Caco-2 (cell line): ENCODE measurements at regions not wholly inside any gene's neighbourhood (a gene's known extent, or its start where the extent isn't known, plus 50 kb on each side); places are given as distances from the start of the nearest gene placed in this dataset.

ENCODE experiments used
- BruUV-seq: library from RNA; stranded (reverse); fragments of 400-500 nt; replicated peaks from 2 replicates; lab custom pipeline; 2021; lab: Mats Ljungman, UMichigan
- CTCF ChIA-PET: fragments of 300-600 bp; sonication (Branson Sonifier 250); formaldehyde crosslinking; loops from one replicate; lab custom pipeline; 2022; ENCODE audit warnings: antibody characterized with exemption; lab: Charles Lee
- POLR2A ChIA-PET: fragments of 300-600 bp; sonication (Branson Sonifier 250); formaldehyde crosslinking; loops from one replicate; lab custom pipeline; 2022; ENCODE audit warnings: antibody characterized with exemption; lab: Charles Lee
- DNase-seq, 2 experiments: peaks; one replicate each; pipeline versions ENCODE4 v3.0.0 to v3.0.0-alpha.2; 2020 to 2022
- H3K27me3 ChIP-seq: replicated peaks from 2 replicates; pipeline ENCODE4 v1.6.0; 2011; ENCODE audit warnings: low read length; ENCODE audit not compliant: control insufficient read depth, insufficient read depth
- H3K36me3 ChIP-seq: 2 replicates; pipeline ENCODE4 v1.5.1; 2011; ENCODE audit warnings: low read length; ENCODE audit not compliant: control insufficient read depth, insufficient read depth
- H3K4me1 ChIP-seq: fragments of 250-450 bp; sonication (Bioruptor Pico); 2 replicates; pipeline ENCODE4 v1.5.1; 2020; ENCODE audit warnings: mild to moderate bottlenecking
- H3K4me3 ChIP-seq: 2 replicates; pipeline ENCODE4 v1.5.1; 2011; ENCODE audit warnings: low read depth, mild to moderate bottlenecking, control low read depth, low read length
- H3K9me3 ChIP-seq: fragments of 250-450 bp; sonication (Bioruptor Pico); 2 replicates; pipeline ENCODE4 v1.5.1; 2020; ENCODE audit warnings: mild to moderate bottlenecking, moderate library complexity
- H3K27ac Mint-ChIP-seq: one replicate; pipeline ENCODE4 v1.8.0; 2022; ENCODE audit warnings: mixed read lengths; ENCODE audit not compliant: unreplicated experiment
- H3K27me3 Mint-ChIP-seq: one replicate; pipeline ENCODE4 v1.8.0; 2022; ENCODE audit warnings: mixed read lengths; ENCODE audit not compliant: insufficient read depth, unreplicated experiment
- H3K36me3 Mint-ChIP-seq: one replicate; pipeline ENCODE4 v1.8.0; 2022; ENCODE audit warnings: mild to moderate bottlenecking, mixed read lengths; ENCODE audit not compliant: insufficient read depth, unreplicated experiment
- H3K4me1 Mint-ChIP-seq: one replicate; pipeline ENCODE4 v1.8.0; 2022; ENCODE audit warnings: low read depth, mixed read lengths; ENCODE audit not compliant: unreplicated experiment
- H3K4me3 Mint-ChIP-seq: one replicate; pipeline ENCODE4 v1.8.0; 2022; ENCODE audit warnings: mild to moderate bottlenecking, moderate library complexity, mixed read lengths; ENCODE audit not compliant: unreplicated experiment
- H3K9me3 Mint-ChIP-seq: one replicate; pipeline ENCODE4 v1.8.0; 2022; ENCODE audit warnings: mixed read lengths; ENCODE audit not compliant: unreplicated experiment
- intact Hi-C: fragments of 100-400 bp; cut with micrococcal nuclease; formaldehyde crosslinking; loops from one replicate; pipeline ENCODE4 v1.10.0; 2022; ENCODE audit not compliant: unreplicated experiment
- TF ChIP-seq, protein P1 (sequence below), 2 experiments: fragments of 200-600 bp in 1 of 2; IDR thresholded peaks; 1 replicate in 1 of 2; 2 replicates in 1 of 2; pipeline versions ENCODE4 v1.5.1 to v1.8.0; 2011 to 2022; ENCODE audit warnings: antibody characterized with exemption in 1 of 2, control low read depth in 1 of 2, inconsistent platforms in 1 of 2, low read depth in 1 of 2, low read length in 1 of 2, mild to moderate bottlenecking in 1 of 2, moderate library complexity in 1 of 2; ENCODE audit not compliant: insufficient read depth in 1 of 2, severe bottlenecking in 1 of 2, unreplicated experiment in 1 of 2

DNA sequence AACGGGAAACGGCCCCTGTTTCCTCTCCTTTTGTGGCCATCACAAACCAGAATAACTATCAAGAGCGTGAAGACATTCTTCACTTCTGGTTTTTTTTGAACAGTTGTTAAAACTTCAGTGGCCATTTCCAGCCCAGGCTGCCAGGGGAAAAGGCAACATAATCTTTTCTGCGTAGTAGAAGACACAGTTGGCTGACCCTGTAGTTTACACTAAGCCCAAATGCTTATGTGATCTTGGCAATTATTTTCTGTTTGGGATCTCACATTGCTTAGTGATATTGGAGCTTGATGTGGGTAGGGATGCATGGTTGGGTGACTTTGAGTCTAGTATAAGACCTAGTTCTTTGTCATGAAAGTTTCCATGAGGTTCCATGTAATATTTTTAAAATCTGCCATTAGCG is 449.4 kb upstream of the CDH4 start:
- TF ChIP-seq, protein P1, sequence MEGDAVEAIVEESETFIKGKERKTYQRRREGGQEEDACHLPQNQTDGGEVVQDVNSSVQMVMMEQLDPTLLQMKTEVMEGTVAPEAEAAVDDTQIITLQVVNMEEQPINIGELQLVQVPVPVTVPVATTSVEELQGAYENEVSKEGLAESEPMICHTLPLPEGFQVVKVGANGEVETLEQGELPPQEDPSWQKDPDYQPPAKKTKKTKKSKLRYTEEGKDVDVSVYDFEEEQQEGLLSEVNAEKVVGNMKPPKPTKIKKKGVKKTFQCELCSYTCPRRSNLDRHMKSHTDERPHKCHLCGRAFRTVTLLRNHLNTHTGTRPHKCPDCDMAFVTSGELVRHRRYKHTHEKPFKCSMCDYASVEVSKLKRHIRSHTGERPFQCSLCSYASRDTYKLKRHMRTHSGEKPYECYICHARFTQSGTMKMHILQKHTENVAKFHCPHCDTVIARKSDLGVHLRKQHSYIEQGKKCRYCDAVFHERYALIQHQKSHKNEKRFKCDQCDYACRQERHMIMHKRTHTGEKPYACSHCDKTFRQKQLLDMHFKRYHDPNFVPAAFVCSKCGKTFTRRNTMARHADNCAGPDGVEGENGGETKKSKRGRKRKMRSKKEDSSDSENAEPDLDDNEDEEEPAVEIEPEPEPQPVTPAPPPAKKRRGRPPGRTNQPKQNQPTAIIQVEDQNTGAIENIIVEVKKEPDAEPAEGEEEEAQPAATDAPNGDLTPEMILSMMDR (IDR thresholded peaks at IDR 0.05; ENCODE audit: insufficient read depth in 1 of 2, low read depth in 1 of 2, low read length in 1 of 2, severe bottlenecking in 1 of 2, unreplicated experiment in 1 of 2), result no peak
- Mint-ChIP-seq H3K36me3 (no peaks in the 10 kb centered on the region), H3K27me3 (peaks cover 3% of the 10 kb centered on the region), H3K4me3 (no peak overlapping the region), H3K9me3 (no peaks in the 10 kb centered on the region), H3K27ac (no peak overlapping the region), H3K4me1 (no peaks in the 10 kb centered on the region)
- no peak for DNase-seq
- ChIA-PET POLR2A (no interaction called here), CTCF (no interaction called here)
- no peaks in the 10 kb centered on the region for H3K36me3 ChIP-seq
- H3K27me3 ChIP-seq, result no peaks in the 10 kb centered on the region
- 0 out of 2 replicates have a peak, but pooled peaks cover 9% of the 10 kb centered on the region for H3K4me1 ChIP-seq
- no TSS peak for BruUV-seq
- H3K4me3 ChIP-seq, result no peak overlapping the region
- intact Hi-C loops, result no loop called here
- peaks cover 9% of the 10 kb centered on the region for H3K9me3 ChIP-seq

DNA sequence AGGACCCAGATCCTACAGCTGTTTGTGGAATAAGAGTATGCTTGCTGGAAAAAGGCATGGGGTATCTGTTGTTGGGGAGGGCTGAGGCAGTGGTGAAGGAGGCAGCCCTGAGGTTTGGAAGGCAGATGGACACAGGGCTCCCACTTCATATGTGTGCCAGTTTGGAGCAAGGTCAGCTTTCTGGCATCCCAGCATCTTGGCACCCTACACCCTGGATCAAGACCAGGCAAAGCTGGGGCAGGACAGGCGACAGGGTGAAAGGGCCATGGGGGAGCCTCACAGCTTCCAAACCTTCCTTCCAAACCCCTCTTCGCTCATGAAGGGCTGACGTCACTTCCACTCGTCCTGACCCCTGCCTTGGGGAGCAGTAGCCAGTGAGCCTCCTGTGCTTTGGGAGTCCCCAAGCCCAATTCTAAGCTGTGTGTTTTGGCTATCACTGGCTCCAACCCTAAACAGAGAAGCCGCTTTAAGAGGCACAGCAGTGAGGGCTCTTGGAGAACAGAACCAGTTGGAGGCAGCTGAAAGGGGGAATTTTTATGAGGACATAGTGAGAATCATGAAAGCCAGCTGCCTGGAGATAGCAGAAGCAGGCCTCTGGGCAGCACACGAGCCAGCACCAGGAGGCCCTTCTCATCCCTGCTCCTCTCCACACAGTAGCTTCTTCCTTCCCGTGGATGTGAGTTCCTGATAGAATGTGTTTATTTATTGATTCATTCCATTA is 448.6 kb upstream of the CDH4 start:
- TF ChIP-seq, protein P1 (IDR thresholded peaks at IDR 0.05; ENCODE audit: insufficient read depth in 1 of 2, low read depth in 1 of 2, low read length in 1 of 2, severe bottlenecking in 1 of 2, unreplicated experiment in 1 of 2), result no peak
- intact Hi-C loops, result no loop called here
- ChIA-PET POLR2A (no interaction called here), CTCF (no interaction called here)
- Mint-ChIP-seq H3K36me3 (no peaks in the 10 kb centered on the region), H3K27me3 (no peaks in the 10 kb centered on the region), H3K9me3 (no peaks in the 10 kb centered on the region), H3K4me3 (no peak overlapping the region), H3K27ac (no peak overlapping the region), H3K4me1 (no peaks in the 10 kb centered on the region)
- Histone ChIP-seq H3K4me1 (0 out of 2 replicates have a peak, but pooled peaks cover 9% of the 10 kb centered on the region), H3K4me3 (no peak overlapping the region), H3K9me3 (peaks cover 9% of the 10 kb centered on the region), H3K27me3 (no peaks in the 10 kb centered on the region), H3K36me3 (no peaks in the 10 kb centered on the region)
- no TSS peak for BruUV-seq
- DNase-seq, result peak in 1 of 2 experiments; percentile 11

DNA sequence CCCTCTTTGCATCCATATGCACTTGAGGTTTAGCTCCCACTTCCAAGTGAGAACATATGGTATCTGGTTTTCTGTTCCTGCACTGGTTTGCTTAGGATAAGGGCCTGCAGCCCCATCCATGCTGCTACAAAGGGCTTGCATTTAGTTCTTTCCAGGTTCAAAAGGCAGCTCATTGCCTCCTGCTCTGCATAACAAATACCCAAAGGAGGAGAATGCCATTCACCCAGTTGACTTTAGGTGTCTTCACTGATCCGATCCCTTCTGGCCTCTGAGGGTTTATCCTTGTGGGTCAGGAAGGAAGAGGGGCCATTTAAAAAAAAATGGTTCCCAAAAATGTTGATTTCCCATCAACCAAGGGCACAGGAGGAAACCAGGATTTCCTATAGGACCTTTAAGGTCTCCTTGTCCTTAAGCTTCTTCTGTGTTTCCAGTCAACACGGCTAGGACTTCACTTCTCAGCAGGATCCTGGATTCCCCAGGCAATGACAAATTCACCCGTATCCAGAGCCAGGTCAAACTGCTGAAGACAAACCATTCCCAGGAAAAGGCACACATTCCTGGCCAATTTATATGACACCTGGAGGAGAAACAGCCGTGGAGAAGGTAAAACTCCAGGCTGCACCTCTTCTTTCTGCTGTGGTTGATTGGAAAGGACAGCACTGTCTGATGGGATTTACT is 447.7 kb upstream of the CDH4 start:
- no peaks in the 10 kb centered on the region for H3K27me3 ChIP-seq
- Mint-ChIP-seq H3K4me3 (no peak overlapping the region), H3K4me1 (no peaks in the 10 kb centered on the region), H3K9me3 (no peaks in the 10 kb centered on the region), H3K27me3 (no peaks in the 10 kb centered on the region), H3K36me3 (no peaks in the 10 kb centered on the region), H3K27ac (no peak overlapping the region)
- intact Hi-C loops, result no loop called here
- no peak overlapping the region for H3K4me3 ChIP-seq
- POLR2A ChIA-PET, result no interaction called here
- TF ChIP-seq, protein P1 (IDR thresholded peaks at IDR 0.05; ENCODE audit: insufficient read depth in 1 of 2, low read depth in 1 of 2, low read length in 1 of 2, severe bottlenecking in 1 of 2, unreplicated experiment in 1 of 2), result no peak
- peak in 1 of 2 experiments; percentile 18 for DNase-seq
- H3K4me1 ChIP-seq, result 0 out of 2 replicates have a peak, but pooled peaks cover 9% of the 10 kb centered on the region
- CTCF ChIA-PET, result no interaction called here
- H3K36me3 ChIP-seq, result no peaks in the 10 kb centered on the region
- BruUV-seq, result no TSS peak
- H3K9me3 ChIP-seq, result peaks cover 9% of the 10 kb centered on the region
